Keratinocyte (primary cell): ENCODE measurements at regions not wholly inside any gene's neighbourhood (a gene's known extent, or its start where the extent isn't known, plus 50 kb on each side); places are given as distances from the start of the nearest gene placed in this dataset.

Experiments
- DNase-seq: peaks from one replicate; pipeline ENCODE4 v3.0.0-alpha.2; 2011; ENCODE audit warnings: low read depth, missing footprints, low spot score
- FAIRE-seq: peaks from 2 replicates; lab custom pipeline; 2011; peaks lifted over from hg19 to GRCh38; lab: Jason Lieb, UNC
- H2AFZ ChIP-seq: 2 replicates; pipeline ENCODE4 v1.6.0; 2012; ENCODE audit warnings: low read length, control low read depth, inconsistent platforms; ENCODE audit not compliant: control insufficient read depth
- H3K27ac ChIP-seq: 2 replicates; pipeline ENCODE4 v1.5.1; 2011; ENCODE audit warnings: low read length; ENCODE audit not compliant: control insufficient read depth, insufficient read depth
- H3K27me3 ChIP-seq: 3 replicates; pipeline ENCODE4 v1.6.0; 2011; ENCODE audit warnings: low read length; ENCODE audit not compliant: control insufficient read depth, insufficient read depth; ENCODE audit errors: extremely low read depth
- H3K36me3 ChIP-seq, 2 experiments: 2 replicates in 1 of 2; 3 replicates in 1 of 2; pipeline ENCODE4 v1.5.1; 2011; ENCODE audit warnings: low read length in 2 of 2, mild to moderate bottlenecking in 1 of 2; ENCODE audit not compliant: control insufficient read depth in 2 of 2, insufficient read depth in 2 of 2; ENCODE audit errors: extremely low read depth in 1 of 2
- H3K4me1 ChIP-seq: 3 replicates; pipeline ENCODE4 v1.5.1; 2011; ENCODE audit warnings: low read length; ENCODE audit not compliant: control insufficient read depth, insufficient read depth; ENCODE audit errors: extremely low read depth
- H3K4me2 ChIP-seq: 3 replicates; pipeline ENCODE4 v1.6.0; 2011; ENCODE audit warnings: low read depth, low read length; ENCODE audit not compliant: control insufficient read depth, insufficient read depth; ENCODE audit errors: extremely low read depth
- H3K4me3 ChIP-seq, 3 experiments: fragments of 200-600 bp in 1 of 3; sonication (generic) in 1 of 3; 2 replicates in 2 of 3; 3 replicates in 1 of 3; pipeline ENCODE4 v1.5.1; 2011 to 2016; ENCODE audit warnings: low read length in 3 of 3, mild to moderate bottlenecking in 3 of 3, control low read depth in 2 of 3, inconsistent platforms in 1 of 3, low read depth in 1 of 3, mixed read lengths in 1 of 3, mixed run types in 1 of 3, moderate library complexity in 1 of 3; ENCODE audit not compliant: control insufficient read depth in 2 of 3, insufficient read depth in 2 of 3; ENCODE audit errors: extremely low read depth in 1 of 3
- H3K79me2 ChIP-seq: 2 replicates; pipeline ENCODE4 v1.6.0; 2012; ENCODE audit warnings: low read length; ENCODE audit not compliant: control insufficient read depth, insufficient read depth
- H3K9ac ChIP-seq: 3 replicates; pipeline ENCODE4 v1.6.0; 2011; ENCODE audit warnings: low read length; ENCODE audit not compliant: control insufficient read depth, insufficient read depth; ENCODE audit errors: extremely low read depth
- H3K9me1 ChIP-seq: 3 replicates; pipeline ENCODE4 v1.6.0; 2011; ENCODE audit warnings: low read length; ENCODE audit not compliant: control insufficient read depth, insufficient read depth; ENCODE audit errors: extremely low read depth
- H3K9me3 ChIP-seq: 2 replicates; pipeline ENCODE4 v1.5.1; 2012; ENCODE audit warnings: low read depth, low read length; ENCODE audit not compliant: control insufficient read depth
- H4K20me1 ChIP-seq: 3 replicates; pipeline ENCODE4 v1.6.0; 2011; ENCODE audit warnings: low read length; ENCODE audit not compliant: control insufficient read depth, insufficient read depth; ENCODE audit errors: extremely low read depth
- CTCF ChIP-seq, 3 experiments: IDR thresholded peaks in 1 of 3; conservative IDR thresholded peaks in 1 of 3; optimal IDR thresholded peaks in 1 of 3; 2 replicates in 2 of 3; 3 replicates in 1 of 3; pipeline versions ENCODE3 to v1.5.1; 2011; ENCODE audit warnings: low read length in 3 of 3, mild to moderate bottlenecking in 3 of 3, moderate library complexity in 2 of 3, control low read depth in 1 of 3, inconsistent platforms in 1 of 3; ENCODE audit not compliant: insufficient read depth in 2 of 3; ENCODE audit errors: extremely low read depth in 1 of 3
- EZH2 ChIP-seq: IDR thresholded peaks from one replicate; pipeline ENCODE4 v1.6.1; 2012; ENCODE audit warnings: inconsistent platforms, mild to moderate bottlenecking, low read length, moderate library complexity
- dilution Hi-C: fragments of 300-500 bp; cut with MboI; formaldehyde crosslinking; loops from one replicate; pipeline ENCODE4 v1.7.0; 2020; ENCODE audit warnings: low sequenced_read_pairs; ENCODE audit not compliant: extremely low pct_ligation_motif_present

- Histone ChIP-seq H3K27ac (no peak overlapping the region), H3K4me3 (no peak overlapping the region), H3K79me2 (no peaks in the 10 kb centered on the region), H3K4me2 (no peak overlapping the region), H3K4me1 (peaks cover 47% of the 10 kb centered on the region), H3K9me3 (no peaks in the 10 kb centered on the region), H3K9me1 (no peaks in the 10 kb centered on the region), H4K20me1 (no peaks in the 10 kb centered on the region), H2AFZ (no peak overlapping the region), H3K36me3 (no peaks in the 10 kb centered on the region), H3K9ac (no peak overlapping the region), H3K27me3 (no peaks in the 10 kb centered on the region)
- FAIRE-seq: no peak
- no peak for DNase-seq
- dilution Hi-C loops: no loop called here
- no peak for TF ChIP-seq CTCF (optimal IDR thresholded peaks at IDR 0.05 in 1 of 3, IDR thresholded peaks at IDR 0.05 in 1 of 3, conservative IDR thresholded peaks at IDR 0.05 in 1 of 3; ENCODE audit: extremely low read depth in 1 of 3, insufficient read depth in 2 of 3, low read length in 3 of 3)
- TF ChIP-seq EZH2: no peak
Measured at GRCh38 chr6:3608159-3608558, 143.4 kb downstream of the PXDC1 start.

DNA sequence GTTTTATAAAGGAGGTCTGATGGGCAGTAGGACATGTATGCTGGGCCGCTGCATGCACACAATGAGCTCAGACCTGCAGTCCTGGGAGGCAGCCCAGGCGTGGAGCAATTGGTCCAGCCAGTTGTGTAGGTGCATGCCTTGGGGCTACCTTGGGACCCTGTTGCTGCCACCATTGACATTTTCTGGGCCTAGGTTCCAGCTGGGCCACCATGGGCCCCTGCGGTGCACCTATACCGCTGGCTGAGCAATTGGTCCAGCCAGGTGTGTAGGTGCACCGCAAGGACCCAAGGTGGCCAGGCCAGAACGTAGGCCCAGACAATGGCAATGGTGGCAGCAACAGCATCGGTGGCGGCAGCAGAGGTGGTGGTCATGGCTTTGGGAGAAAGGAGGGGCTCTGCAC lies 143.9 kb downstream of the PXDC1 start:
- no peaks in the 10 kb centered on the region for H3K36me3 ChIP-seq
- no peak overlapping the region for H2AFZ ChIP-seq
- FAIRE-seq: no peak
- H3K27ac ChIP-seq: no peak overlapping the region
- no peaks in the 10 kb centered on the region for H3K79me2 ChIP-seq
- H3K27me3 ChIP-seq: no peaks in the 10 kb centered on the region
- H3K4me3 ChIP-seq: no peak overlapping the region
- DNase-seq: no peak
- peaks cover 41% of the 10 kb centered on the region for H3K4me1 ChIP-seq
- no peak overlapping the region for H3K4me2 ChIP-seq
- H3K9me1 ChIP-seq: no peaks in the 10 kb centered on the region
- TF ChIP-seq CTCF (optimal IDR thresholded peaks at IDR 0.05 in 1 of 3, IDR thresholded peaks at IDR 0.05 in 1 of 3, conservative IDR thresholded peaks at IDR 0.05 in 1 of 3; ENCODE audit: extremely low read depth in 1 of 3, insufficient read depth in 2 of 3, low read length in 3 of 3) (no peak), EZH2 (no peak)
- no peaks in the 10 kb centered on the region for H4K20me1 ChIP-seq
- no peaks in the 10 kb centered on the region for H3K9me3 ChIP-seq
- H3K9ac ChIP-seq: no peak overlapping the region
- dilution Hi-C loops: no loop called here
